Spleen (tissue), 11 donors: ENCODE measurements at regions not wholly inside any gene's neighbourhood (a gene's known extent, or its start where the extent isn't known, plus 50 kb on each side); places are given as distances from the start of the nearest gene placed in this dataset.

ENCODE experiments used
- DNase-seq: peaks from one replicate; pipeline ENCODE4 v3.0.0-alpha.2; 2020
- H3K27ac ChIP-seq, 8 donors: fragments of 200-600 bp; sonication (generic) in 7 of 8; 1 replicate in 4 of 8; 2 replicates in 4 of 8; pipeline versions ENCODE4 v1.5.0 to v1.8.0; 2016 to 2021; ENCODE audit warnings: inconsistent platforms in 4 of 8, mild to moderate bottlenecking in 4 of 8, moderate library complexity in 1 of 8
- H3K27me3 ChIP-seq, 7 donors: fragments of 200-600 bp; sonication (generic) in 6 of 7; replicated peaks in 1 of 7; 1 replicate in 4 of 7; 2 replicates in 3 of 7; pipeline versions ENCODE4 v1.5.0 to v1.8.0; 2016 to 2021; ENCODE audit warnings: inconsistent platforms in 3 of 7, mild to moderate bottlenecking in 1 of 7
- H3K36me3 ChIP-seq, 6 donors: fragments of 200-600 bp; sonication (generic) in 5 of 6; 1 replicate in 4 of 6; 2 replicates in 2 of 6; pipeline versions ENCODE4 v1.5.0 to v1.8.0; 2016 to 2021; ENCODE audit warnings: inconsistent platforms in 2 of 6
- H3K4me1 ChIP-seq, 6 donors: fragments of 200-600 bp; sonication (generic) in 5 of 6; 1 replicate in 3 of 6; 2 replicates in 3 of 6; pipeline versions ENCODE4 v1.5.0 to v1.8.0; 2016 to 2021; ENCODE audit warnings: inconsistent platforms in 3 of 6
- H3K4me3 ChIP-seq, 8 donors: fragments of 200-600 bp; sonication (generic) in 7 of 8; 1 replicate in 4 of 8; 2 replicates in 4 of 8; pipeline versions ENCODE4 v1.5.0 to v1.8.0; 2016 to 2021; ENCODE audit warnings: inconsistent platforms in 4 of 8, mild to moderate bottlenecking in 4 of 8, moderate library complexity in 2 of 8
- H3K9me3 ChIP-seq, 8 donors: fragments of 200-600 bp; sonication (generic) in 7 of 8; 1 replicate in 4 of 8; 2 replicates in 4 of 8; pipeline versions ENCODE4 v1.5.0 to v1.8.0; 2016 to 2021; ENCODE audit warnings: inconsistent platforms in 4 of 8
- CTCF ChIP-seq, 11 experiments: fragments of 200-600 bp in 7 of 11; fragments of 450-650 bp in 4 of 11; sonication (generic) in 4 of 11; IDR thresholded peaks in 8 of 11; conservative IDR thresholded peaks in 3 of 11; 1 replicate in 7 of 11; 2 replicates in 4 of 11; pipeline versions ENCODE4 v1.4.0 to v1.8.0; 2016 to 2021; ENCODE audit warnings: antibody characterized with exemption in 11 of 11, inconsistent platforms in 4 of 11, mild to moderate bottlenecking in 1 of 11
- POLR2A ChIP-seq, 3 donors: fragments of 450-650 bp; IDR thresholded peaks; one replicate each; pipeline ENCODE4 v1.5.1; 2017; ENCODE audit warnings: antibody characterized with exemption in 3 of 3, mild to moderate bottlenecking in 1 of 3
- POLR2AphosphoS5 ChIP-seq, 3 donors: sonication (generic); formaldehyde crosslinking; IDR thresholded peaks; one replicate each; pipeline ENCODE4 v1.5.1; 2017; ENCODE audit warnings: antibody characterized with exemption in 3 of 3
- WGBS, 5 donors: extraction: QIAGEN DNeasy Blood & Tissue Kit in 3 of 5; methylation state at CpG; one replicate each; pipeline versions ENCODE4 v1.1.5 to v1.1.7; 2013 to 2018; 5-methylcytosine and 5-hydroxymethylcytosine counted together
- intact Hi-C: fragments of 100-400 bp; cut with DNase I; formaldehyde crosslinking; loops from one replicate; pipeline ENCODE4 v1.15.0; 2023; ENCODE audit warnings: low total_unique reads
- donor health status: healthy with polysubstance abuse.
- donor health status: DM: no; HTN: no; CAD: no; lungs with moderate emphysema.
- donor health status: DM: no; HTN: no; CAD: no.
- donor health status: Bipolar disorder and iron deficiency.
- donor health status: healthy.
- donor health status: DM: no; HTN: no; CAD: no.
- donor health status: DM: yes; HTN: yes; CAD: no.

- Histone ChIP-seq H3K27me3 (peaks cover 0 to 67% (median 0%) of the 10 kb centered on the region in 7 donors), H3K27ac (no peak overlapping the region), H3K36me3 (no peaks in the 10 kb centered on the region), H3K9me3 (peaks cover 0 to 12% (median 0%) of the 10 kb centered on the region in 8 donors), H3K4me3 (no peak overlapping the region), H3K4me1 (peaks cover 0 to 18% (median 6%) of the 10 kb centered on the region in 6 donors)
- intact Hi-C loops: no loop called here
- TF ChIP-seq CTCF (IDR thresholded peaks at IDR 0.05 in 8 of 11, conservative IDR thresholded peaks at IDR 0.05 in 3 of 11): no peak
- TF ChIP-seq POLR2AphosphoS5 (IDR thresholded peaks at IDR 0.05): no peak
- TF ChIP-seq POLR2A (IDR thresholded peaks at IDR 0.05): no peak
- 35 to 59% (median 49%) methylated on average over 1 of the region's 1 CpG for WGBS, 5 donors
- no peak for DNase-seq
Observed at GRCh38 chr17:34198519-34198918, 56.6 kb upstream of the CCL2 start.

- Histone ChIP-seq H3K36me3 (no peaks in the 10 kb centered on the region), H3K27me3 (peaks cover 0 to 66% (median 0%) of the 10 kb centered on the region in 7 donors), H3K9me3 (peaks cover 0 to 12% (median 0%) of the 10 kb centered on the region in 8 donors), H3K27ac (no peak overlapping the region), H3K4me1 (peaks cover 0 to 18% (median 6%) of the 10 kb centered on the region in 6 donors), H3K4me3 (no peak overlapping the region)
- DNase-seq: no peak
- TF ChIP-seq POLR2AphosphoS5 (IDR thresholded peaks at IDR 0.05): no peak
- TF ChIP-seq CTCF (IDR thresholded peaks at IDR 0.05 in 8 of 11, conservative IDR thresholded peaks at IDR 0.05 in 3 of 11): no peak
- TF ChIP-seq POLR2A (IDR thresholded peaks at IDR 0.05): no peak
- 26 to 35% (median 31%) methylated on average over 7 of the region's 7 CpGs for WGBS, 5 donors
- intact Hi-C loops: no loop called here
Observed at GRCh38 chr17:34199454-34199853, 55.6 kb upstream of the CCL2 start.

GRCh38 chr17:34199932-34200534 lies 55.1 kb upstream of the CCL2 start:
- DNase-seq: peak; percentile 72

More at GRCh38 chr17:34199932-34200534, 55.1 kb upstream of the CCL2 start:
- H3K4me3 ChIP-seq: no peak overlapping the region
- intact Hi-C loops: loop anchor here (2.0 to 5.0 kb wide), 2 partner anchors 107 to 161 kb away; no protein-coding TSS in a partner anchor
- peak; percentile 94 to 100 (median 98) for TF ChIP-seq CTCF (IDR thresholded peaks at IDR 0.05 in 8 of 11, conservative IDR thresholded peaks at IDR 0.05 in 3 of 11)
- no peak for TF ChIP-seq POLR2A (IDR thresholded peaks at IDR 0.05)
- H3K27me3 ChIP-seq: peaks cover 0 to 68% (median 0%) of the 10 kb centered on the region in 7 donors
- WGBS, 5 donors: 14 to 20% (median 19%) methylated on average over 8 of the region's 8 CpGs
- H3K4me1 ChIP-seq: peaks cover 0 to 18% (median 6%) of the 10 kb centered on the region in 6 donors
- H3K27ac ChIP-seq: no peak overlapping the region
- peaks cover 0 to 12% (median 0%) of the 10 kb centered on the region in 8 donors for H3K9me3 ChIP-seq
- H3K36me3 ChIP-seq: no peaks in the 10 kb centered on the region
